GM19372 (cell line): ENCODE measurements at regions not wholly inside any gene's neighbourhood (a gene's known extent, or its start where the extent isn't known, plus 50 kb on each side); places are given as distances from the start of the nearest gene placed in this dataset.

Source experiments
- ATAC-seq: cut with Tn5 transposase; IDR thresholded peaks from one replicate; pipeline ENCODE4 v1.9.1; 2021; ENCODE audit warnings: mild to moderate bottlenecking, low read depth, moderate library complexity; ENCODE audit not compliant: unreplicated experiment

- ATAC-seq, result no peak
Measured at GRCh38 chr6:130314271-130314670, 51.5 kb upstream of the TMEM200A start.

- ATAC-seq, result no peak
Measured at GRCh38 chr6:130313206-130313605, 52.6 kb upstream of the TMEM200A start.

GRCh38 chr6:130309028-130309427 is 56.8 kb upstream of the TMEM200A start:
- ATAC-seq, result no peak

- no peak for ATAC-seq
Measured at GRCh38 chr6:130307752-130308361, 58.0 kb upstream of the TMEM200A start.

GRCh38 chr6:130306377-130306776 is 59.4 kb upstream of the TMEM200A start:
- ATAC-seq, result no peak

GRCh38 chr6:130303431-130303830 is 62.4 kb upstream of the TMEM200A start:
- no peak for ATAC-seq

GRCh38 chr6:130298258-130298657 is 67.6 kb upstream of the TMEM200A start:
- ATAC-seq, result no peak

GRCh38 chr6:130296854-130297253 is 69.0 kb upstream of the TMEM200A start:
- no peak for ATAC-seq

- peak; percentile 64 for ATAC-seq
Measured at GRCh38 chr6:130293800-130294199, 71.0 kb upstream of the SAMD3 start.

- no peak for ATAC-seq
Measured at GRCh38 chr6:130288065-130288464, 65.3 kb upstream of the SAMD3 start.

GRCh38 chr6:130282234-130282995 is 59.7 kb upstream of the SAMD3 start:
- ATAC-seq, result peak; percentile 81

GRCh38 chr6:130276507-130276906 is 53.8 kb upstream of the SAMD3 start:
- no peak for ATAC-seq

GRCh38 chr6:130274007-130274406 is 51.3 kb upstream of the SAMD3 start:
- no peak for ATAC-seq
